ENCODE measurements at regions not wholly inside any gene's neighbourhood (a gene's known extent, or its start where the extent isn't known, plus 50 kb on each side); places are given as distances from the start of the nearest gene placed in this dataset.
"Not testable (repeated sequence)": the region's sequence is repeated elsewhere in the genome, so short reads cannot be mapped to it uniquely, and the experiment has no call there.

DNA sequence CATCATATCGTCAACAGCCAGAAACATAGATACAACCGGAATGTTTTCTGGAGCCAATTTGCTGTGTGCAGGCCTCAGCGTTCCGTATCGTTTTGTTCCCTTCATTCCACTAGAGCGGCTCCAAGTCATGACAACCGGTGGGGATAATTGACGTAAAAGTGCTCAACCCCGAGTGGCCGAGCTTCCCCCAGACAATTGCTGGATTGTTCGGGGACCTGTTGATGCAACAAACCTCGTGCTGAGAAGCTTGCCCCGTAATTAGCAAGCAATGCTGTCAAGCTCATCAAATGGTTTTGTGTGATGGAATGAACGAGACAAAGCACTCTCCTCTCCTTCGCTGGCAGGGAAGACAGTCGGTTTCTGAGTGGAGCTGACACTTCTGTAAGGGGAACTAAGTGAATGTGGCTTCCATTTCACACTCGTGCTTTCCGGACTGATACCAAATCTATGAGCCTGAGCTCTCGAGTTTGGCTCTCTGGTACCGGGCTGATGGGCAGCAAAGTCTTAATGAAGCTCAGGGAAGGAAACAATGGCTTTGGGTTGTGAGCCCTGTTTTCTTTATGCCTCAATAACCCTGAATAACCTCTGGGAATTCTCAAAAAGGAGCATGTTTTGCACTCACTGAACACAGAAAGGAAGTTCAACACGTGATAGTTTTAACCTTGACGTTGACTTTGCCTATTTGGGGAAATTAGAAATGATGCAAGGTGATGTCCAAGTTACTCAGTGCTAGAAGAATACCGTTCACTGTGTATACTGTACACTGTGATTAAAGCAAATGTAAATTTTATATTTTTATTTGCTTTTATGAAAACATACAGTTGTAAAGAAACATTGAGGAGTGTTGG, 220.5 kb downstream of the BAMBI start:
- Mint-ChIP-seq H3K4me3 (no peak overlapping the region), H3K4me1 (ENCODE audit: low read depth) (no peaks in the 10 kb centered on the region), H3K36me3 (ENCODE audit: low read depth) (no peaks in the 10 kb centered on the region), H3K9me3 (ENCODE audit: insufficient read depth) (peaks cover 3% of the 10 kb centered on the region), H3K27ac (no peak overlapping the region), H3K27me3 (ENCODE audit: low read depth) (no peaks in the 10 kb centered on the region)
- DNase-seq (no peak), ATAC-seq (no peak)
- ChIA-PET POLR2A (no interaction called here), CTCF (no interaction called here)

DNA sequence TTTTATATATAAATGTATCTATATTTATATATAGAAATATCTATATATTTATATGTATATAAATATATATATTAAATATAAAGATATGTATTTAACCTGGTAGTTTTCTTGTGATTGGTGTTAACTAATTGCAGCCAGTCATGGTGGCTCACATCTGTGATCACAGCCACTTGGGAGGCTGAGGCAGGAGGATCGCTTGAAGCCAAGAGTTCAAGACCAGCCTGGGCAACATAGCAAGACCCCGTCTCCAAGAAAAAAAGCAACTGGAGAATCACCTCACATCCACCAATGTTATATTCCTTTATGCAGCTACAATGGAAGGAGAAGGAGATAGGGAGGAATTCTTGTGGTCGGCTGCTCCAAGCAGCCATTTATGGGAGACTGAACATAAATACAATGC, 224.9 kb downstream of the BAMBI start:
- Mint-ChIP-seq H3K9me3 (ENCODE audit: insufficient read depth) (peaks cover 2% of the 10 kb centered on the region), H3K4me3 (no peak overlapping the region), H3K27me3 (ENCODE audit: low read depth) (peaks cover 2% of the 10 kb centered on the region), H3K4me1 (ENCODE audit: low read depth) (no peaks in the 10 kb centered on the region), H3K27ac (no peak overlapping the region), H3K36me3 (ENCODE audit: low read depth) (no peaks in the 10 kb centered on the region)
- POLR2A ChIA-PET: no interaction called here
- ATAC-seq: no peak
- CTCF ChIA-PET: no interaction called here
- DNase-seq: no peak

DNA sequence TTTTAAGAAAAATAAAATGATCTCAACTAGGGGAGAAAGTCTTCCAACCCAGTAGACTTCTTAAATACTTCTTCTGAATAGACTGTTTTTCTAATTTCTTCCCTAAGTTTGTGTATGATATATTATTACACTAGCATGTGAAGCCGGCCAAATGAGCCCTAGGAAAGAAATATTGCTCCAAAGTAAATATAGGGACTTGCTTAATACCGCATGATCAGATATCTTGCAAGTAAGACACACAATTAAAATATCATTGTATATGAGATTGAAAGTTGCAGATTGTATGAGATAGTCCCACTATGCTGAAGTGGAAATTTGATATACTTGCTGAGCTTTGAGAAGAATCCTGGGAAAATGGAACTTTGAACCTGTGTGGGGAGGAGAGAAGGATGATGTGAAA, 225.7 kb downstream of the BAMBI start:
- DNase-seq (no peak), ATAC-seq (no peak)
- Mint-ChIP-seq H3K4me3 (no peak overlapping the region), H3K27me3 (ENCODE audit: low read depth) (peaks cover 2% of the 10 kb centered on the region), H3K4me1 (ENCODE audit: low read depth) (no peaks in the 10 kb centered on the region), H3K27ac (no peak overlapping the region), H3K36me3 (ENCODE audit: low read depth) (no peaks in the 10 kb centered on the region), H3K9me3 (ENCODE audit: insufficient read depth) (no peaks in the 10 kb centered on the region)
- CTCF ChIA-PET: no interaction called here
- POLR2A ChIA-PET: no interaction called here

DNA sequence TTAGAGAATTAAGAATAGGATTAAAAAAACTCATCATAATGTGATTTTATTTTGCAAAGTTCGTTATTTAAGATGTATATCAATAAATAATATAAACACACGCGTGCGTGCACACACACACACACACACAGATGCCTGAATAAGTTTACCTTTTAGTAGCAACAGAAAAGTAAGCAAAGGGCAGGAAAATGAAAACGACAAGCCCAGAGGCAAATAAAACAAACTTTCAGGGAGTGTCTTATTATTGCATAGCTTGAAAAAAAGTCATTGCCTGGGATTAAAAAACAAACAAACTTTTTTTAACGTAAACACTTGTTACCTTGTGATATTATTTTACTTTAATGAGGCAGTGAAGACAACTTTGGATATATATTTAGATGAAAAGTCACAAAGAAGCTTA, 226.4 kb downstream of the BAMBI start:
- no peaks in the 10 kb centered on the region for H3K4me1 Mint-ChIP-seq (ENCODE audit: low read depth)
- ATAC-seq (no peak), DNase-seq (no peak)
- POLR2A ChIA-PET: interaction anchor here (0.6 kb wide), 1 partner anchor 345 kb away, joined by 3 read pairs; no protein-coding TSS in a partner anchor
- no peak overlapping the region for H3K4me3 Mint-ChIP-seq
- H3K9me3 Mint-ChIP-seq (ENCODE audit: insufficient read depth): no peaks in the 10 kb centered on the region
- H3K36me3 Mint-ChIP-seq (ENCODE audit: low read depth): no peaks in the 10 kb centered on the region
- peaks cover 2% of the 10 kb centered on the region for H3K27me3 Mint-ChIP-seq (ENCODE audit: low read depth)
- CTCF ChIA-PET: no interaction called here
- H3K27ac Mint-ChIP-seq: no peak overlapping the region

DNA sequence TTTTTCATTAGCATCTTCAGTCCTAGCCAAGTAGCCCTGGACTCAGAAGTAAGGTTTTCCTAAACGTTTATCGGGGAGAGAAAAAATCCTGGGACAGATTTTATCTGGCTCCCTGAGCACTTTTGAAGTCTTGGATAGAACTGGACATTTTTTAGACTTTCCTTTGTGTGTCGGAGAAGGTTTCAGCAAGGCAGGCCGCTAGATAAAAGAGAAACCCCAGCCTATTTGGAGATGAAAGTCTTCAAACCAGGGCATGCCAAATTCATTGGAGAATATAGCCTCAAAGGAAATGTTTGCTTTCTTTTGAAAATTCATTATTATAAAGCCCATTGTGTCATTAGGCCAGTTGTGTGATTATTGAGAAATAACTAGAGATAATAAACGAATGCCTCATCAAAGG, 228.1 kb downstream of the BAMBI start:
- H3K36me3 Mint-ChIP-seq (ENCODE audit: low read depth): no peaks in the 10 kb centered on the region
- ChIA-PET CTCF (no interaction called here), POLR2A (no interaction called here)
- H3K27ac Mint-ChIP-seq: no peak overlapping the region
- peaks cover 2% of the 10 kb centered on the region for H3K27me3 Mint-ChIP-seq (ENCODE audit: low read depth)
- no peaks in the 10 kb centered on the region for H3K4me1 Mint-ChIP-seq (ENCODE audit: low read depth)
- no peak for ATAC-seq
- H3K4me3 Mint-ChIP-seq: no peak overlapping the region
- H3K9me3 Mint-ChIP-seq (ENCODE audit: insufficient read depth): no peaks in the 10 kb centered on the region
- DNase-seq: no peak

GRCh38 chr10:28906011-28906411, 228.7 kb downstream of the BAMBI start:
- no peaks in the 10 kb centered on the region for H3K4me1 Mint-ChIP-seq (ENCODE audit: low read depth)
- no peaks in the 10 kb centered on the region for H3K9me3 Mint-ChIP-seq (ENCODE audit: insufficient read depth)
- H3K27me3 Mint-ChIP-seq (ENCODE audit: low read depth): peaks cover 2% of the 10 kb centered on the region
- H3K36me3 Mint-ChIP-seq (ENCODE audit: low read depth): no peaks in the 10 kb centered on the region
- CTCF ChIA-PET: no interaction called here
- ATAC-seq (no peak), DNase-seq (no peak)
- no peak overlapping the region for H3K4me3 Mint-ChIP-seq
- POLR2A ChIA-PET: no interaction called here
- no peak overlapping the region for H3K27ac Mint-ChIP-seq

GRCh38 chr10:28906415-28906814, 229.1 kb downstream of the BAMBI start:
- Mint-ChIP-seq H3K27me3 (ENCODE audit: low read depth) (peaks cover 2% of the 10 kb centered on the region), H3K4me3 (no peak overlapping the region), H3K36me3 (ENCODE audit: low read depth) (no peaks in the 10 kb centered on the region), H3K9me3 (ENCODE audit: insufficient read depth) (no peaks in the 10 kb centered on the region), H3K27ac (no peak overlapping the region), H3K4me1 (ENCODE audit: low read depth) (no peaks in the 10 kb centered on the region)
- POLR2A ChIA-PET: no interaction called here
- no peak for DNase-seq
- no peak for ATAC-seq
- CTCF ChIA-PET: no interaction called here

DNA sequence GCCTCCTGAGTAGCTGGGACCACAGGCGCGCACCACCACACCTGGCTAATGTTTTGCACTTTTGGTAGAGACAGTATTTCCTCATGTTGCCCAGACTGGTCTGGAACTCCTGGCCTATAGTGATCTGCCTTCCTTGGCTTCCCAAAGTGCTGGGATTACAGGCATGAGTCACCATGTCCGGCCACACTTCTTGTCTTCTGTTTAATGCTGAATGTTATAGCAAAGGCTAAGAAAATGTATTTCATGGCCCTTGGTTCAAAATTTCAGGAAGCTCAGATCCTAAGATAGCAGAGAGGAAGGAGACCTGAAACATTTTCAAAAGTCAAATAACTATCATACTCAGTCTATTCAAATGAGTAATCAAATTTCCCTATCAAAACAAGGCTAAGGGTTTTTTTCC, 229.6 kb downstream of the BAMBI start:
- CTCF ChIA-PET: no interaction called here
- H3K36me3 Mint-ChIP-seq (ENCODE audit: low read depth): no peaks in the 10 kb centered on the region
- H3K27ac Mint-ChIP-seq: no peak overlapping the region
- POLR2A ChIA-PET: no interaction called here
- ATAC-seq: no peak
- peaks cover 2% of the 10 kb centered on the region for H3K27me3 Mint-ChIP-seq (ENCODE audit: low read depth)
- no peak for DNase-seq
- no peaks in the 10 kb centered on the region for H3K9me3 Mint-ChIP-seq (ENCODE audit: insufficient read depth)
- H3K4me3 Mint-ChIP-seq: no peak overlapping the region
- no peaks in the 10 kb centered on the region for H3K4me1 Mint-ChIP-seq (ENCODE audit: low read depth)

DNA sequence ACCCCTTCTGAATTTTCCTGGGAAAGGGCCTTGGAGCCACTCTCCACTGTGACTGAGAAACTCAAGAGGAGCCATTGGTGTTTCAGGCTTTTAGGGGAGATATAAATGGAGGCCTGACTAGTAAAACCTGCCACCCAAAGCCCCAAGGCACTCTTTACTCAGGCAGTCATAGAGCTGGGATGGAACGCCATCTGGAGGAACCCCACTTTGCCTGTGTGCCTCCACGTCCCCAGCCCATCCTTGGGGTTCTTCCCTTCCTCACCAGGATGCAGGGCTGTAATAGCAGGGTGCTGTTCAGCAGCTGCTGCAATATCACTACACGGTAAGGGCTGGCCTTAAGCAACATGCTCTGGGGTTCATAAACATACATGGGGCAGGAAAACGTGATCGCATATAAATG, 232.6 kb downstream of the BAMBI start:
- Mint-ChIP-seq H3K4me3 (no peak overlapping the region), H3K9me3 (ENCODE audit: insufficient read depth) (no peaks in the 10 kb centered on the region), H3K36me3 (ENCODE audit: low read depth) (no peaks in the 10 kb centered on the region), H3K27ac (no peak overlapping the region), H3K27me3 (ENCODE audit: low read depth) (no peaks in the 10 kb centered on the region), H3K4me1 (ENCODE audit: low read depth) (no peaks in the 10 kb centered on the region)
- ATAC-seq: no peak
- ChIA-PET CTCF (no interaction called here), POLR2A (no interaction called here)
- DNase-seq: no peak

DNA sequence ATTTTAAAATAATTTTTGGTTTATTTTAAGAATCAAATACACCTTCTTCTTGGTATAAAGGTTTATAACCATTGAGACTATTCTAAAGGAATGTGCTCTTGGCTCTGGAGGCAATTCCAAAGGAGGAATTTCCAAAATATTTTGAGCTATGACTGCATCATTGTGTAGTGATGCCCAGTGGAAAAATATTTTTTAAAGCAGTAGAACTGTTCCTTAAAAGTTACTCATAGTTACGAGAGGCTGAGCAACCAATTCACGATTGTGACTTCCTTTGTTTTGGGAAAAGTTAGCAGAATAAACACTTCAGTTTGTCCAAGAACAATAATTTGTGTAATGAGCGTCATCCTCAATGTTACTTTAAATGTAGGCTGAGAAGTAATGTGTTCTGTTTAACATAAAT, 233.6 kb downstream of the BAMBI start:
- Mint-ChIP-seq H3K9me3 (ENCODE audit: insufficient read depth) (no peaks in the 10 kb centered on the region), H3K4me3 (no peak overlapping the region), H3K27me3 (ENCODE audit: low read depth) (no peaks in the 10 kb centered on the region), H3K27ac (no peak overlapping the region), H3K36me3 (ENCODE audit: low read depth) (no peaks in the 10 kb centered on the region), H3K4me1 (ENCODE audit: low read depth) (no peaks in the 10 kb centered on the region)
- no peak for DNase-seq
- CTCF ChIA-PET: no interaction called here
- POLR2A ChIA-PET: no interaction called here
- ATAC-seq: no peak

GRCh38 chr10:28911511-28911910, 234.2 kb downstream of the BAMBI start:
- H3K36me3 Mint-ChIP-seq (ENCODE audit: low read depth); CTCF ChIA-PET; H3K4me1 Mint-ChIP-seq (ENCODE audit: low read depth); ATAC-seq; DNase-seq; H3K9me3 Mint-ChIP-seq (ENCODE audit: insufficient read depth); H3K4me3 Mint-ChIP-seq; POLR2A ChIA-PET; H3K27me3 Mint-ChIP-seq (ENCODE audit: low read depth); H3K27ac Mint-ChIP-seq: not testable (repeated sequence)

DNA sequence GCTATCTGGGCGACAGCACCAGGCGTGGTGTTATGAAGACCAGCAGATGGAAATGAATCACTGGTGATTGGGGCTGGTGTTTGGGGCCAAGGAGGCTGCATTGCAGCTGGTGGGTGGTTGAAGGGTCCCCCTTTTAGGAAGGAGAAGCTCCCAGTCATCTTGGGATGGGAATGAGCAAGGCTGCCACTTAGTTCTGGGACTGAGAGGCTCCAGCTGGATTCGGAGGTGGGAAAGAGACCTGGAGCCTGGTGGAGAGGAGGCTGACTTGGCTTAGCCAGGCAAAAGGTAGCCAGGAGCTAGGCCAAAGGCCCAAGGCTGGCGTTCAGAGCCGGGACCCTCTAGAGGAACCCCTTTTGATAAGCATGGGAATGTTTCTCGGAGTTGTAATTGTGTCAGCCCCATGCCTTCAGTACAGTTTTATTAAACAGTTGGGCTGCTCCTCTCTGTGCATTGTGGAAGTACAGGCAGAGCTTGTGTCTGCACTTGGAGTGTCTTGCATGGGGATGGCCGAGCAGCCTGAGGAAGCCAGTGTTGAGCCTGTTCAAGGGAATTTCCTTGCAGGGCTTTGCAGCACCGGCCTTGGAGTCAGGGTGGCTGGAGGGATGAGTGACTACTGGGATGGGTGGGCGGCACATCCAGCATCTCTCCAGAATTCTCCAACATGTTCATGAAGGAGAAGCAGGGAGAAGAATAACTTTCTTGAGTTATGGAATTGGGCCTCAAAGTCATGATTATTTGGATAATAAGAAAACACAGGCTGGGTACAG, 234.9 kb downstream of the BAMBI start:
- ATAC-seq: no peak
- H3K4me3 Mint-ChIP-seq: no peak overlapping the region
- H3K9me3 Mint-ChIP-seq (ENCODE audit: insufficient read depth): no peaks in the 10 kb centered on the region
- no peak for DNase-seq
- H3K4me1 Mint-ChIP-seq (ENCODE audit: low read depth): no peaks in the 10 kb centered on the region
- H3K27me3 Mint-ChIP-seq (ENCODE audit: low read depth): no peaks in the 10 kb centered on the region
- POLR2A ChIA-PET: no interaction called here
- CTCF ChIA-PET: no interaction called here
- H3K36me3 Mint-ChIP-seq (ENCODE audit: low read depth): no peaks in the 10 kb centered on the region
- no peak overlapping the region for H3K27ac Mint-ChIP-seq

All from activated CD8-positive, alpha-beta T cell treated with anti-CD3 and anti-CD28 coated beads, Interleukin-2, amount 10 ng/mL, durations not matched to agents 7 days and 5 days (primary cell).